Gastrocnemius medialis (tissue), 4 donors: ENCODE measurements at regions not wholly inside any gene's neighbourhood (a gene's known extent, or its start where the extent isn't known, plus 50 kb on each side); places are given as distances from the start of the nearest gene placed in this dataset.

Experiments
- ATAC-seq, 2 donors: fragments of 150-250 bp; one replicate each; pipeline ENCODE4 v1.9.1; 2016
- DNase-seq, 2 donors: peaks; one replicate each; pipeline ENCODE4 v3.0.0-alpha.2; 2019
- H3K27ac ChIP-seq, 4 donors: fragments of 200-600 bp; sonication (generic); 1 replicate in 1 of 4; 2 replicates in 3 of 4; pipeline ENCODE4 v1.5.1; 2016 to 2018; ENCODE audit warnings: mild to moderate bottlenecking in 2 of 4, moderate library complexity in 1 of 4
- H3K27me3 ChIP-seq, 3 donors: fragments of 200-600 bp; sonication (generic) in 2 of 3; 1 replicate in 1 of 3; 2 replicates in 2 of 3; pipeline versions ENCODE4 v1.5.1 to v1.6.0; 2016 to 2019; ENCODE audit warnings: mild to moderate bottlenecking in 1 of 3, moderate library complexity in 1 of 3
- H3K36me3 ChIP-seq, 2 donors: fragments of 200-600 bp; sonication (generic) in 1 of 2; one replicate each; pipeline ENCODE4 v1.5.1; 2017 to 2018
- H3K4me1 ChIP-seq, 2 donors: fragments of 200-600 bp; sonication (generic) in 1 of 2; one replicate each; pipeline ENCODE4 v1.5.1; 2016 to 2017; ENCODE audit warnings: mild to moderate bottlenecking in 2 of 2
- H3K4me3 ChIP-seq, 4 donors: fragments of 200-600 bp; sonication (generic) in 3 of 4; 1 replicate in 1 of 4; 2 replicates in 3 of 4; pipeline ENCODE4 v1.5.1; 2016 to 2019; ENCODE audit warnings: mild to moderate bottlenecking in 2 of 4
- H3K9me3 ChIP-seq, 3 donors: fragments of 200-600 bp; sonication (generic) in 2 of 3; 1 replicate in 1 of 3; 2 replicates in 2 of 3; pipeline ENCODE4 v1.5.1; 2016 to 2019
- POLR2A ChIP-seq, 2 donors: fragments of 450-650 bp; IDR thresholded peaks; one replicate each; pipeline ENCODE4 v1.6.1; 2017; ENCODE audit warnings: antibody characterized with exemption in 2 of 2, mild to moderate bottlenecking in 2 of 2, moderate library complexity in 2 of 2
- in situ Hi-C, 4 donors: fragments of 200-750 bp; cut with MboI; loops; one replicate each; pipeline versions ENCODE4 v1.15.0 to v1.8.0; 2017; ENCODE audit warnings: low sequenced_read_pairs in 4 of 4
- intact Hi-C: fragments of 100-400 bp; cut with DNase I; formaldehyde crosslinking; loops from one replicate; pipeline ENCODE4 v1.15.1; 2023; ENCODE audit warnings: low total_unique reads
- TF ChIP-seq, protein P1 (sequence below), 5 experiments: fragments of 450-650 bp in 3 of 5; fragments of 200-600 bp in 2 of 5; sonication (generic) in 2 of 5; IDR thresholded peaks in 4 of 5; conservative IDR thresholded peaks in 1 of 5; 1 replicate in 4 of 5; 2 replicates in 1 of 5; pipeline ENCODE4 v1.5.1; 2016 to 2019; ENCODE audit warnings: antibody characterized with exemption in 5 of 5, mild to moderate bottlenecking in 3 of 5, moderate library complexity in 3 of 5

DNA sequence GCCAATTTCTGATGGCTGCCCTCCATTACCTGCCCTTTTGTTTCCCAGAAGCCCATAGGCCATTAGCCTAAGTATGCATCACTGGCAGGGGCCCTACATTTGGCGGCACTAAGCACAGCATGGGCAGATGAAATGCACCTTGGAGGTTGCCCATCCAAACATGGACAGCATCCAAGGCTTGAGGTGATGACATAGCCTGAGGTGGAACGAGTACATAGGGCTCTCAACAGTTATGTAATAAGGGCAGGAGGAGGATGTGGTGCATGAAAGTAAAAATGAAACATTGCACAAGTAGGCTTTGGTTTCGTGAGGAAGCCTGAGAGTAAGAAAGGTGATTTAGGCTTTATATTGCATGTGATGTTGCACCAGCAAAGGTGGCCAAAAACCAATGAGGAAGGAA lies 148.1 kb downstream of the FAM76B start:
- ATAC-seq (peak in 1 of 2 donors; percentile 41), DNase-seq (peak in 1 of 2 donors; percentile 17)
- TF ChIP-seq, protein P1, sequence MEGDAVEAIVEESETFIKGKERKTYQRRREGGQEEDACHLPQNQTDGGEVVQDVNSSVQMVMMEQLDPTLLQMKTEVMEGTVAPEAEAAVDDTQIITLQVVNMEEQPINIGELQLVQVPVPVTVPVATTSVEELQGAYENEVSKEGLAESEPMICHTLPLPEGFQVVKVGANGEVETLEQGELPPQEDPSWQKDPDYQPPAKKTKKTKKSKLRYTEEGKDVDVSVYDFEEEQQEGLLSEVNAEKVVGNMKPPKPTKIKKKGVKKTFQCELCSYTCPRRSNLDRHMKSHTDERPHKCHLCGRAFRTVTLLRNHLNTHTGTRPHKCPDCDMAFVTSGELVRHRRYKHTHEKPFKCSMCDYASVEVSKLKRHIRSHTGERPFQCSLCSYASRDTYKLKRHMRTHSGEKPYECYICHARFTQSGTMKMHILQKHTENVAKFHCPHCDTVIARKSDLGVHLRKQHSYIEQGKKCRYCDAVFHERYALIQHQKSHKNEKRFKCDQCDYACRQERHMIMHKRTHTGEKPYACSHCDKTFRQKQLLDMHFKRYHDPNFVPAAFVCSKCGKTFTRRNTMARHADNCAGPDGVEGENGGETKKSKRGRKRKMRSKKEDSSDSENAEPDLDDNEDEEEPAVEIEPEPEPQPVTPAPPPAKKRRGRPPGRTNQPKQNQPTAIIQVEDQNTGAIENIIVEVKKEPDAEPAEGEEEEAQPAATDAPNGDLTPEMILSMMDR (IDR thresholded peaks at IDR 0.05 in 4 of 5, conservative IDR thresholded peaks at IDR 0.05 in 1 of 5), result no peak
- no peak for TF ChIP-seq POLR2A (IDR thresholded peaks at IDR 0.05)
- Histone ChIP-seq H3K4me1 (no peaks in the 10 kb centered on the region), H3K9me3 (no peaks in the 10 kb centered on the region), H3K36me3 (no peaks in the 10 kb centered on the region), H3K4me3 (no peak overlapping the region), H3K27me3 (no peaks in the 10 kb centered on the region), H3K27ac (no peak overlapping the region)
- intact Hi-C loops, result no loop called here
- in situ Hi-C loops, result no loop called here

DNA sequence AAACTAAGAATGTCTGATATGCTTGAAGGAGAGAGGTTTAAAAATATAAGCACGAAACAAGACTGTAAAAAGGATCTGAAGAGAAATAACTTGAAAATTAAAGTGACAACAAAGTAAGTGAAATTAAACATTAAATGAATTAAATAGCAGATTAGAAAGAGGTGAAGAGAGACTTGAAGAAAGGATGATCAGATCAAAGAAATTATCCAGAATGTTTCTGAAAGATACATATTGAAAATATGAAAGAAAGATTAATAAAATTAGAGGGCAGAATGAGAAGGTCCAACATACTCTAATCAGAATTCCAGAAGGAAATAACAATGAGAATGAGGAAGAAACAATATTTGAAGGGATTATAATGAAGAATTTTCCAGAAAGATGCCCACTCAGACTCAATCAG lies 151.1 kb downstream of the FAM76B start:
- H3K4me3 ChIP-seq, result no peak overlapping the region
- in situ Hi-C loops (no loop called here), intact Hi-C loops (no loop called here)
- no peaks in the 10 kb centered on the region for H3K9me3 ChIP-seq
- TF ChIP-seq, protein P1 (IDR thresholded peaks at IDR 0.05 in 4 of 5, conservative IDR thresholded peaks at IDR 0.05 in 1 of 5), result no peak
- TF ChIP-seq POLR2A (IDR thresholded peaks at IDR 0.05), result no peak
- no peaks in the 10 kb centered on the region for H3K27me3 ChIP-seq
- H3K27ac ChIP-seq, result no peak overlapping the region
- DNase-seq, result no peak
- ATAC-seq, result no peak
- H3K4me1 ChIP-seq, result no peaks in the 10 kb centered on the region
- H3K36me3 ChIP-seq, result no peaks in the 10 kb centered on the region

DNA sequence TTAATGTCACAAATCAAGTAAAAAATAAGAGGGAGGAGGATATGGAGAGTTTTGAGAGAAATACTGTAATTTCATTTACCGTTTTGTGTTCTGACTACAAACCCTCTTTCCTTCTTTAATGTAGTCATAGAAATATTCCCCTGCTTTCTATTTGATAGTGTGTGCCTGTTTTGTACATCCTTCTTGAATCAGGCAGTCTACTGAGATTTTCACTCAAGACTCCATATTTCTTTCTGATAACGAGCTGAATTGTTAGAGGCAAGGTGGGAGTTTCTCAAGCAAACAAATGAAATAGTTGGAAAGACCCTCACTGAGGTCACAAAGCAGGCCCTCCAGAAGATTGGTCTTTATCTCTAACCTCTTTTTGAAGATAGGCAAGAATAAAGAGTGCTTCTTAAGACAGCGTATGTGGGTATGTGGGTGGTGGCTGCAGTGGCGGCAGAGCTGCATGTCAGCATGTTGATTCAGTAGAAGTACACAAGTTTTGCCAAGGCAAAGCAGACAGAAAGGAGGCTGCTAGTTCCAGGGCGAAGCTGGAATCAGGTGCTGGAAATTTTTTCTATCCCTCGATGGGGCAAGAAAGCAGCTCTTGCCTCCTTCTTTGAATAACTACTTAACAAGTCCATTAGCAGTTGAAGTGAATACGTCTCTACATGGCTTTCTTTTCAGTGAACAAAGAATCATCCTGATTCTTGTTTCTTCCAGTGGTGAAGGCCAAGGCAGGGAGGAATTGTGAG lies 164.2 kb downstream of the FAM76B start:
- no peak for DNase-seq
- no peaks in the 10 kb centered on the region for H3K27me3 ChIP-seq
- no peak for TF ChIP-seq POLR2A (IDR thresholded peaks at IDR 0.05)
- TF ChIP-seq, protein P1 (IDR thresholded peaks at IDR 0.05 in 4 of 5, conservative IDR thresholded peaks at IDR 0.05 in 1 of 5), result no peak
- no peak overlapping the region for H3K4me3 ChIP-seq
- in situ Hi-C loops, result no loop called here
- no peak for ATAC-seq
- no peak overlapping the region for H3K27ac ChIP-seq
- intact Hi-C loops, result no loop called here
- H3K9me3 ChIP-seq, result no peaks in the 10 kb centered on the region
- H3K36me3 ChIP-seq, result no peaks in the 10 kb centered on the region
- no peaks in the 10 kb centered on the region for H3K4me1 ChIP-seq

DNA sequence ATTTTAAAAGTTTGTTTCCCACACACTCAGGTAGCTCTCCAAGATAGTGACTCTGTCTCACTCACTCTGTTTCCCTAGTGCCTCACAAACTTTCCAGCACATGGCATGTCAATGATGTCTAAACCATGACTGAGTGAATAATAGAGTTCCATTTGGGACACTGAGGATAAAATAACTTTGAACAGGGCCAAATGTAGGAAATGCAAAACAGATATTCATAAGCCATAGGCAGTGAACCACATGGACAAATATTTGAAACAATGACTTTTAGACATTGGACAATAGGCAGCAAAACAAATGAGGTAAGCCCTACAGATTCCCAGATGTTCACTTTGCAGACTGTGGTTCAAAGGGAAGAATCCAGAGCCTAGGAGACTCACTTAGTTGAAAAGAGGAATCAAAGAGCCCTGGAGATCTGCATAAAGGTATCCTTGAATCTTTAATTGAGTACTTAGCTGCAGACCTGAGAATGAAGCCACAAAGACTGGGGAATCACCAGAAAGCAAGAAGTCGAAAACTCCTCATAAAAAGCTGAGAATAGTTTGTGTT lies 173.3 kb downstream of the FAM76B start:
- Histone ChIP-seq H3K4me3 (no peak overlapping the region), H3K27ac (no peak overlapping the region), H3K36me3 (no peaks in the 10 kb centered on the region), H3K4me1 (no peaks in the 10 kb centered on the region), H3K9me3 (no peaks in the 10 kb centered on the region), H3K27me3 (no peaks in the 10 kb centered on the region)
- DNase-seq (no peak), ATAC-seq (no peak)
- in situ Hi-C loops (no loop called here), intact Hi-C loops (no loop called here)
- no peak for TF ChIP-seq POLR2A (IDR thresholded peaks at IDR 0.05)
- TF ChIP-seq, protein P1 (IDR thresholded peaks at IDR 0.05 in 4 of 5, conservative IDR thresholded peaks at IDR 0.05 in 1 of 5), result no peak
